ENCODE measurements at regions not wholly inside any gene's neighbourhood (a gene's known extent, or its start where the extent isn't known, plus 50 kb on each side); places are given as distances from the start of the nearest gene placed in this dataset.

DNA sequence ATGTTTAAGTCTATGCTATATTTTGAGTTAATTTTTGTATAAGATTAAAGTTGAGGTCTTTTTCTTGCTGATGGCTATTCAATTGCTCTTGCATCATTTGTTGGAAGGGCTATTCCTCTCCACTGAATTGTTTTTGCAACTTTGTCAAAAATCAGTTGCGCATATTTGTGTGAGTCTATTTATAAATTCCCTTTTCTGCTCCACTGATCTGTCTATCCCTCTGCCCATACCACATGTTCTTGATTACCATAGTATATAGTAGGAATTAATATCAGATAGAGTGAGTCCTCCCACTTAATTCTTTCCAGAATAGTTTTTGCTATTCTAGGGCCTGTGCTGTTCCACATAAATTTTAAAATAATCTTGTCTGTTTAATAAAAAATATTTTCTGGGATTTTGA, 152.4 kb upstream of the ADCY1 start (continued):
- TF ChIP-seq STAT1 (IDR thresholded peaks at IDR 0.05; ENCODE audit: unreplicated experiment), result no peak

DNA sequence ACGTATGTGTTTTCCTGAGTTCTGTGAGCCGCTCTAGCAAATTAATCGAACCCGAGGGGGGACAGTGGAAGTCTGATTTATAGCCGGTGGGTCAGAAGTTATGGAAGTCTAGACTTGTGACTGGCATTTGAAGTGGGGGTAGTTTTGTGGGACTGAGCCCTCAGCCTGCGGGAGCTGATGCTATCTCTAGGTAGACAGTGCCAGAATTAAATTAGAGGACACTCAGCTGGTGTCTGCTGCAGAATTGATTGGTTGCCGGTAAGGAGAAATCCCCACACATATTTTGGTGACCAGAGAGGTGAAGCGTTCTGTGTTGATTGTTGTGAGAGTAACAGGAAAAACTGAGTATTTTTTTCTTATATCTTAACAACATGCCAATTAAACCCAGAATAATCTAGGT, 143.8 kb upstream of the ADCY1 start:
- H3K4me3 ChIP-seq, result no peak overlapping the region
- Mint-ChIP-seq H3K36me3 (ENCODE audit: low read depth) (no peaks in the 10 kb centered on the region), H3K9me3 (no peaks in the 10 kb centered on the region), H3K27me3 (ENCODE audit: insufficient read depth, low read depth, poor library complexity) (no peaks in the 10 kb centered on the region), H3K4me1 (peaks cover 8% of the 10 kb centered on the region; the same call in 2 of the 3 replicates), H3K27ac (no peak overlapping the region), H3K4me3 (no peak overlapping the region)
- no peaks in the 10 kb centered on the region for H4K20me1 ChIP-seq (replicated peaks; ENCODE audit: insufficient read depth)
- no peaks in the 10 kb centered on the region for H3K9me2 ChIP-seq (ENCODE audit: insufficient read depth)
- TF ChIP-seq POLR2AphosphoS5 (IDR thresholded peaks at IDR 0.05; ENCODE audit: low read depth) (no peak), ZNF331 (CRISPR knock-in tag; IDR thresholded peaks at IDR 0.05; ENCODE audit: low read depth) (no peak), NANOG (IDR thresholded peaks at IDR 0.05; ENCODE audit: borderline replicate concordance) (no peak), STAT1 (IDR thresholded peaks at IDR 0.05; ENCODE audit: unreplicated experiment) (no peak), CREB1 (CRISPR knock-in tag; IDR thresholded peaks at IDR 0.05; ENCODE audit: low read depth) (no peak)
- TF ChIP-seq, protein P1, sequence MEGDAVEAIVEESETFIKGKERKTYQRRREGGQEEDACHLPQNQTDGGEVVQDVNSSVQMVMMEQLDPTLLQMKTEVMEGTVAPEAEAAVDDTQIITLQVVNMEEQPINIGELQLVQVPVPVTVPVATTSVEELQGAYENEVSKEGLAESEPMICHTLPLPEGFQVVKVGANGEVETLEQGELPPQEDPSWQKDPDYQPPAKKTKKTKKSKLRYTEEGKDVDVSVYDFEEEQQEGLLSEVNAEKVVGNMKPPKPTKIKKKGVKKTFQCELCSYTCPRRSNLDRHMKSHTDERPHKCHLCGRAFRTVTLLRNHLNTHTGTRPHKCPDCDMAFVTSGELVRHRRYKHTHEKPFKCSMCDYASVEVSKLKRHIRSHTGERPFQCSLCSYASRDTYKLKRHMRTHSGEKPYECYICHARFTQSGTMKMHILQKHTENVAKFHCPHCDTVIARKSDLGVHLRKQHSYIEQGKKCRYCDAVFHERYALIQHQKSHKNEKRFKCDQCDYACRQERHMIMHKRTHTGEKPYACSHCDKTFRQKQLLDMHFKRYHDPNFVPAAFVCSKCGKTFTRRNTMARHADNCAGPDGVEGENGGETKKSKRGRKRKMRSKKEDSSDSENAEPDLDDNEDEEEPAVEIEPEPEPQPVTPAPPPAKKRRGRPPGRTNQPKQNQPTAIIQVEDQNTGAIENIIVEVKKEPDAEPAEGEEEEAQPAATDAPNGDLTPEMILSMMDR (conservative IDR thresholded peaks at IDR 0.05; ENCODE audit: low read depth in 2 of 2), result no peak
- ATAC-seq (no peak), DNase-seq (ENCODE audit: low spot score) (no peak)
- no peak overlapping the region for H3K27ac ChIP-seq (ENCODE audit: low read depth)
- no peak overlapping the region for H3K4me2 ChIP-seq
- H3K27me3 ChIP-seq (ENCODE audit: insufficient read depth), result no peaks in the 10 kb centered on the region
- no peaks in the 10 kb centered on the region for H3K36me3 ChIP-seq (ENCODE audit: insufficient read depth)
- H3K4me1 ChIP-seq (ENCODE audit: insufficient read depth), result no peaks in the 10 kb centered on the region
- no peaks in the 10 kb centered on the region for H3F3A ChIP-seq (replicated peaks; ENCODE audit: low read depth)
- no peak overlapping the region for H2AFZ ChIP-seq
- no peaks in the 10 kb centered on the region for H3K79me2 ChIP-seq (replicated peaks; ENCODE audit: insufficient read depth)

GRCh38 chr7:45434167-45434784, 139.9 kb upstream of the ADCY1 start:
- no peak overlapping the region for H3K27ac Mint-ChIP-seq
- no peak overlapping the region for H3K4me2 ChIP-seq
- ATAC-seq, result no peak
- no peak for TF ChIP-seq STAT1 (IDR thresholded peaks at IDR 0.05; ENCODE audit: unreplicated experiment)
- TF ChIP-seq, protein P2, sequence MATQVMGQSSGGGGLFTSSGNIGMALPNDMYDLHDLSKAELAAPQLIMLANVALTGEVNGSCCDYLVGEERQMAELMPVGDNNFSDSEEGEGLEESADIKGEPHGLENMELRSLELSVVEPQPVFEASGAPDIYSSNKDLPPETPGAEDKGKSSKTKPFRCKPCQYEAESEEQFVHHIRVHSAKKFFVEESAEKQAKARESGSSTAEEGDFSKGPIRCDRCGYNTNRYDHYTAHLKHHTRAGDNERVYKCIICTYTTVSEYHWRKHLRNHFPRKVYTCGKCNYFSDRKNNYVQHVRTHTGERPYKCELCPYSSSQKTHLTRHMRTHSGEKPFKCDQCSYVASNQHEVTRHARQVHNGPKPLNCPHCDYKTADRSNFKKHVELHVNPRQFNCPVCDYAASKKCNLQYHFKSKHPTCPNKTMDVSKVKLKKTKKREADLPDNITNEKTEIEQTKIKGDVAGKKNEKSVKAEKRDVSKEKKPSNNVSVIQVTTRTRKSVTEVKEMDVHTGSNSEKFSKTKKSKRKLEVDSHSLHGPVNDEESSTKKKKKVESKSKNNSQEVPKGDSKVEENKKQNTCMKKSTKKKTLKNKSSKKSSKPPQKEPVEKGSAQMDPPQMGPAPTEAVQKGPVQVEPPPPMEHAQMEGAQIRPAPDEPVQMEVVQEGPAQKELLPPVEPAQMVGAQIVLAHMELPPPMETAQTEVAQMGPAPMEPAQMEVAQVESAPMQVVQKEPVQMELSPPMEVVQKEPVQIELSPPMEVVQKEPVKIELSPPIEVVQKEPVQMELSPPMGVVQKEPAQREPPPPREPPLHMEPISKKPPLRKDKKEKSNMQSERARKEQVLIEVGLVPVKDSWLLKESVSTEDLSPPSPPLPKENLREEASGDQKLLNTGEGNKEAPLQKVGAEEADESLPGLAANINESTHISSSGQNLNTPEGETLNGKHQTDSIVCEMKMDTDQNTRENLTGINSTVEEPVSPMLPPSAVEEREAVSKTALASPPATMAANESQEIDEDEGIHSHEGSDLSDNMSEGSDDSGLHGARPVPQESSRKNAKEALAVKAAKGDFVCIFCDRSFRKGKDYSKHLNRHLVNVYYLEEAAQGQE (IDR thresholded peaks at IDR 0.05; ENCODE audit: unreplicated experiment), result no peak
- no peak for TF ChIP-seq ZNF114 (CRISPR knock-in tag; IDR thresholded peaks at IDR 0.05)
- no peak for TF ChIP-seq NANOG (IDR thresholded peaks at IDR 0.05; ENCODE audit: borderline replicate concordance)
- TF ChIP-seq EZH2phosphoT487 (IDR thresholded peaks at IDR 0.05; ENCODE audit: unreplicated experiment), result no peak
- TF ChIP-seq, protein P1 (conservative IDR thresholded peaks at IDR 0.05; ENCODE audit: low read depth in 2 of 2), result no peak
- no peak for TF ChIP-seq POLR2AphosphoS5 (IDR thresholded peaks at IDR 0.05; ENCODE audit: low read depth)
- TF ChIP-seq EZH2 (IDR thresholded peaks at IDR 0.05; ENCODE audit: low read depth, unreplicated experiment), result no peak

More at GRCh38 chr7:45434167-45434784, 139.9 kb upstream of the ADCY1 start:
- no peaks in the 10 kb centered on the region for H3K9me2 ChIP-seq (ENCODE audit: insufficient read depth)
- H3K4me1 ChIP-seq (ENCODE audit: insufficient read depth), result no peaks in the 10 kb centered on the region
- no peak overlapping the region for H2AFZ ChIP-seq
- no peaks in the 10 kb centered on the region for H3K27me3 Mint-ChIP-seq (ENCODE audit: insufficient read depth, low read depth, poor library complexity)
- H3K4me3 Mint-ChIP-seq, result no peak overlapping the region
- H3K27ac ChIP-seq (ENCODE audit: low read depth), result no peak overlapping the region
- no peaks in the 10 kb centered on the region for H3K36me3 Mint-ChIP-seq (ENCODE audit: low read depth)
- H3K79me2 ChIP-seq (replicated peaks; ENCODE audit: insufficient read depth), result no peaks in the 10 kb centered on the region
- no peaks in the 10 kb centered on the region for H3F3A ChIP-seq (replicated peaks; ENCODE audit: low read depth)
- H3K36me3 ChIP-seq (ENCODE audit: insufficient read depth), result no peaks in the 10 kb centered on the region
- H3K9me3 Mint-ChIP-seq, result no peaks in the 10 kb centered on the region
- peaks cover 8% of the 10 kb centered on the region; the same call in 2 of the 3 replicates for H3K4me1 Mint-ChIP-seq
- no peaks in the 10 kb centered on the region for H4K20me1 ChIP-seq (replicated peaks; ENCODE audit: insufficient read depth)
- DNase-seq (ENCODE audit: low spot score), result no peak
- no peak overlapping the region for H3K4me3 ChIP-seq
- H3K27me3 ChIP-seq (ENCODE audit: insufficient read depth), result no peaks in the 10 kb centered on the region

Measured in GM23338 (cell line).